Temporal lobe (tissue), 1 donor: ENCODE measurements at regions not wholly inside any gene's neighbourhood (a gene's known extent, or its start where the extent isn't known, plus 50 kb on each side); places are given as distances from the start of the nearest gene placed in this dataset. TPM values are rescaled to one million over a fixed set of nuclear protein-coding genes. Genes with fewer than 3 reads are reported as not detected.

Source experiments
- small RNA-seq: library from RNA; depleted of rRNA; stranded (forward); fragments of <200 nt; gene quantifications from one replicate; pipeline ENCODE3, GENCODE V24; 2014; ENCODE audit warnings: low replicate concordance

Small RNA genes lying in the stretch of these regions (small RNA-seq; reads per million reads assigned to genes)
- gene RF00002 (0.13 reads per million), gene RF00019 (not detected)
